Fibroblast of lung (primary cell): ENCODE measurements at regions not wholly inside any gene's neighbourhood (a gene's known extent, or its start where the extent isn't known, plus 50 kb on each side); places are given as distances from the start of the nearest gene placed in this dataset.

Source experiments
- DNase-seq, 2 donors: peaks; one replicate each; pipeline versions ENCODE4 v3.0.0 to v3.0.0-alpha.2; 2010; ENCODE audit warnings: low read depth in 2 of 2
- H2AFZ ChIP-seq: 2 replicates; pipeline ENCODE4 v1.5.1; 2012; ENCODE audit warnings: low read length, control low read depth, inconsistent platforms
- H3K27ac ChIP-seq: 2 replicates; pipeline ENCODE4 v1.5.1; 2011; ENCODE audit warnings: low read length, control low read depth; ENCODE audit not compliant: insufficient read depth
- H3K27me3 ChIP-seq: 2 replicates; pipeline ENCODE4 v1.5.1; 2011; ENCODE audit warnings: mild to moderate bottlenecking, low read length; ENCODE audit not compliant: control insufficient read depth, insufficient read depth
- H3K36me3 ChIP-seq: 2 replicates; pipeline ENCODE4 v1.5.1; 2011; ENCODE audit warnings: low read length; ENCODE audit not compliant: control insufficient read depth, insufficient read depth
- H3K4me1 ChIP-seq: 2 replicates; pipeline ENCODE4 v1.5.1; 2011; ENCODE audit warnings: low read length; ENCODE audit not compliant: control insufficient read depth, insufficient read depth; ENCODE audit errors: extremely low read depth
- H3K4me2 ChIP-seq: 2 replicates; pipeline ENCODE4 v1.5.1; 2011; ENCODE audit warnings: low read length, control low read depth; ENCODE audit not compliant: insufficient read depth; ENCODE audit errors: extremely low read depth
- H3K4me3 ChIP-seq, 4 experiments: fragments of 200-600 bp in 1 of 4; sonication (generic) in 1 of 4; replicated peaks in 1 of 4; 2 replicates each; pipeline ENCODE4 v1.5.1; 2011 to 2016; ENCODE audit warnings: low read length in 4 of 4, low read depth in 3 of 4, mild to moderate bottlenecking in 3 of 4, control low read depth in 2 of 4, inconsistent platforms in 1 of 4, mixed read lengths in 1 of 4; ENCODE audit not compliant: insufficient read depth in 1 of 4; ENCODE audit errors: control extremely low read depth in 1 of 4
- H3K79me2 ChIP-seq: 2 replicates; pipeline ENCODE4 v1.5.1; 2012; ENCODE audit warnings: mild to moderate bottlenecking, low read length, inconsistent platforms; ENCODE audit not compliant: control insufficient read depth, insufficient read depth
- H3K9ac ChIP-seq: 2 replicates; pipeline ENCODE4 v1.5.1; 2011; ENCODE audit warnings: mild to moderate bottlenecking, low read length, control low read depth; ENCODE audit not compliant: insufficient read depth
- H3K9me3 ChIP-seq: 2 replicates; pipeline ENCODE4 v1.5.1; 2012; ENCODE audit warnings: low read depth, low read length; ENCODE audit not compliant: control insufficient read depth, insufficient read depth
- H4K20me1 ChIP-seq: 2 replicates; pipeline ENCODE4 v1.5.1; 2011; ENCODE audit warnings: low read length; ENCODE audit not compliant: control insufficient read depth, insufficient read depth; ENCODE audit errors: extremely low read depth
- CTCF ChIP-seq, 2 donors: IDR thresholded peaks in 1 of 2; conservative IDR thresholded peaks in 1 of 2; 1 replicate in 1 of 2; 2 replicates in 1 of 2; pipeline ENCODE4 v1.5.1; 2011 to 2012; ENCODE audit warnings: low read length in 2 of 2, control low read depth in 1 of 2, inconsistent platforms in 1 of 2, low read depth in 1 of 2, mild to moderate bottlenecking in 1 of 2
- EZH2 ChIP-seq: IDR thresholded peaks from 2 replicates; pipeline ENCODE4 v1.5.1; 2012; ENCODE audit warnings: low read length, control low read depth, mild to moderate bottlenecking; ENCODE audit errors: missing control alignments

GRCh38 chr1:101346419-101346818, 109.6 kb downstream of the S1PR1 start:
- no peak overlapping the region for H3K4me2 ChIP-seq

DNA sequence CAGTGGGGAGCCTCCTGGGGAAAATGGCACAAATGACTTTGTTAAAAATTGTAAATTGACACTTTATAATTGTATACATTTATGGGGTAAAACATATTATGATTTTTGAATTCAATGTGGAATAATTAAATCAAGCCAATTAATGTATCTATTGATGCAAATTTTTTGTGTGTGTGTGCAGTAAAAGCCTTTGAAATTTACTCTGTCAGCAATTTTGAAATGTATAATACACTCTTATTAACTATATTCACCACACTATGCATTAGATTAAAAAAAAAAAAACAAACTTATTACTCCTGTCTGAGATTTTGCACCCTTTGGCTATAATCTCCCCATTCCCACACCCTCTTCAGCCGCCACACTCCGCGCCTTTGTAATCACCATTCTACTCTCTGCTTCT, 119.2 kb downstream of the S1PR1 start:
- no peak for DNase-seq
- no peaks in the 10 kb centered on the region for H4K20me1 ChIP-seq

More at GRCh38 chr1:101346419-101346818, 109.6 kb downstream of the S1PR1 start:
- no peak overlapping the region for H3K27ac ChIP-seq
- H3K36me3 ChIP-seq: no peaks in the 10 kb centered on the region
- no peak for DNase-seq
- no peak overlapping the region for H3K9ac ChIP-seq
- H3K27me3 ChIP-seq: no peaks in the 10 kb centered on the region
- no peaks in the 10 kb centered on the region for H4K20me1 ChIP-seq
- H3K4me3 ChIP-seq: no peak overlapping the region
- no peaks in the 10 kb centered on the region for H3K4me1 ChIP-seq
- H3K9me3 ChIP-seq: no peaks in the 10 kb centered on the region
- TF ChIP-seq CTCF (conservative IDR thresholded peaks at IDR 0.05 in 1 of 2, IDR thresholded peaks at IDR 0.05 in 1 of 2; ENCODE audit: low read depth in 1 of 2, low read length in 2 of 2) (no peak), EZH2 (no peak)
- H2AFZ ChIP-seq: no peak overlapping the region
- H3K79me2 ChIP-seq: no peaks in the 10 kb centered on the region

DNA sequence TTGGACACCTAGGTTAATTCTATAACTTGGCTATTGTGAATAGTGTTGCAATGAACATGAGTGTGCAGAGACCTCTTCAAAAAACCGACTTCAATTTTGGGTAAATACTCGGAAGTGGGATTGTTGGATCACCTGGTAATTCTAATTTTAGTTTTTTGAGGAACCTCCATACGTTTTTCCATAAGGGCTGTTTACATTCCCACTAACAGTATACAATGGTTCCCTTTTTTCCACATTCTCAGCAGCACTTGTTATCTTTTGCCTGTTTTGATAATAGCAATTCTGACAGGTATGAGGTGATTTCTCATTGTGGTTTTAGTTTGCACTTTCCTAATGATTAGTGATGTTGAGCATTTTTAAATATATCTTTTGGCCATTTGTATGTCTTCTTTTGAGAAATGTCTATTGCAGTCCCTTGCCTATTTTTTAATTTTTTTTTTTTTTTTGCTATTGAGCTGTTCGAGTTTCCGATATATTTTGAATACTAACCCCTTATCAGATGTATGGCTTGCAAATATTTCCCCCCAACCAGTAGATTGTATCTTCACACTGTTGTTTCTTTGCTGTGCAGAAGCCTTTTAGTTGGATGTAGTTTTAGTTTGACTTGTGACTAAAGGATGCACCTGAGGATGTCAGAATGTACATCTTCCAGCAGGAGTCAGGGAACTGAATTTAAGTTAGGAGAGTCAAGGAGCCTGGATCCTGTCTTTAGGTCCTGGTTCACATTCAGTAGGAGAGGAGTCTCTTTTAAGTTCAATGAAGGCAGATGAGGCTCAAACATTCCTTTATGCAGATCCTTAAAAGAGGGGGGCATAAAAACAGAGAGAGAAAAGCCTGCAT, 120.0 kb downstream of the S1PR1 start:
- Histone ChIP-seq H3K27ac (no peak overlapping the region), H3K4me2 (no peak overlapping the region), H3K9ac (no peak overlapping the region), H3K79me2 (no peaks in the 10 kb centered on the region), H2AFZ (no peak overlapping the region), H3K9me3 (no peaks in the 10 kb centered on the region), H3K36me3 (no peaks in the 10 kb centered on the region), H4K20me1 (no peaks in the 10 kb centered on the region), H3K27me3 (no peaks in the 10 kb centered on the region), H3K4me3 (no peak overlapping the region), H3K4me1 (no peaks in the 10 kb centered on the region)
- no peak for DNase-seq
- TF ChIP-seq CTCF (conservative IDR thresholded peaks at IDR 0.05 in 1 of 2, IDR thresholded peaks at IDR 0.05 in 1 of 2; ENCODE audit: low read depth in 1 of 2, low read length in 2 of 2) (no peak), EZH2 (no peak)

More for the DNA sequence above, 119.2 kb downstream of the S1PR1 start:
- Histone ChIP-seq H3K9ac (no peak overlapping the region), H3K27me3 (no peaks in the 10 kb centered on the region), H3K4me3 (no peak overlapping the region), H2AFZ (no peak overlapping the region), H3K27ac (no peak overlapping the region), H3K9me3 (no peaks in the 10 kb centered on the region), H3K36me3 (no peaks in the 10 kb centered on the region), H3K4me2 (no peak overlapping the region), H3K4me1 (no peaks in the 10 kb centered on the region), H3K79me2 (no peaks in the 10 kb centered on the region)
- TF ChIP-seq CTCF (conservative IDR thresholded peaks at IDR 0.05 in 1 of 2, IDR thresholded peaks at IDR 0.05 in 1 of 2; ENCODE audit: low read depth in 1 of 2, low read length in 2 of 2) (no peak), EZH2 (no peak)
